IPS-18a (cell line): ENCODE measurements at regions not wholly inside any gene's neighbourhood (a gene's known extent, or its start where the extent isn't known, plus 50 kb on each side); places are given as distances from the start of the nearest gene placed in this dataset.

ENCODE experiments used
- H3K27ac ChIP-seq: one replicate; pipeline ENCODE4 v1.5.1; 2013; ENCODE audit warnings: low read length
- H3K27me3 ChIP-seq: one replicate; pipeline ENCODE4 v1.6.1; 2013; ENCODE audit warnings: mild to moderate bottlenecking, low read length; ENCODE audit not compliant: control insufficient read depth, insufficient read depth
- H3K36me3 ChIP-seq: one replicate; pipeline ENCODE4 v1.6.1; 2013; ENCODE audit warnings: low read depth, low read length; ENCODE audit not compliant: control insufficient read depth
- H3K4me1 ChIP-seq: one replicate; pipeline ENCODE4 v1.6.1; 2013; ENCODE audit warnings: low read depth, low read length; ENCODE audit not compliant: control insufficient read depth
- H3K4me3 ChIP-seq: one replicate; pipeline ENCODE4 v1.5.1; 2013; ENCODE audit warnings: low read length
- H3K9ac ChIP-seq: one replicate; pipeline ENCODE4 v1.6.1; 2013; ENCODE audit warnings: mild to moderate bottlenecking, low read length, moderate library complexity
- H3K9me3 ChIP-seq: one replicate; pipeline ENCODE4 v1.6.1; 2013; ENCODE audit warnings: low read depth, low read length; ENCODE audit not compliant: control insufficient read depth

DNA sequence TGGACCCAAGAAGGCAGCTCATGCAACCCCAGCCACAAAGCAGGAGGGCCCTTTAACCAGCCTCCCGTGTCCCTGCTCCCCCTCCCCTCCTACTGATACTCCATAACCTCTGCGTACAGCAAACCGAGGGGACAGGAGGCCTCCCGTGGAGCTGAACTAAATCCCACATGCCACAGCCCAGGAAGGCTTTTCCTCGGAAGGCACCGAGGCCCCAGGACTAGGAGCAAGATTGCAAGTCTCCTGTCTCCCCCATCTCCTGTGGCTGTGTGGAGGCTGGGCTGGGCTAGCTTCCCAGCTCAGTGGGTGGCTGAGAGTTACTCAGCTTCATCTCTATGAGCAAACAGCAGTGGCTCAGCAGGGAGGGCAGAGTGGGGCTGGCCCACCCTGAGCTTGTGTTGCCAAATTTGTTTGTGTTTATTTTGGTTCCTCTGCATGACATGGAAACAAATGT, 62.7 kb upstream of the NECTIN1 start:
- H3K9ac ChIP-seq = no peak overlapping the region
- H3K9me3 ChIP-seq = no peaks in the 10 kb centered on the region
- H3K4me3 ChIP-seq = no peak overlapping the region
- H3K27me3 ChIP-seq = peaks cover 46% of the 10 kb centered on the region
- no peaks in the 10 kb centered on the region for H3K36me3 ChIP-seq
- H3K27ac ChIP-seq = no peak overlapping the region
- peaks cover 32% of the 10 kb centered on the region for H3K4me1 ChIP-seq

DNA sequence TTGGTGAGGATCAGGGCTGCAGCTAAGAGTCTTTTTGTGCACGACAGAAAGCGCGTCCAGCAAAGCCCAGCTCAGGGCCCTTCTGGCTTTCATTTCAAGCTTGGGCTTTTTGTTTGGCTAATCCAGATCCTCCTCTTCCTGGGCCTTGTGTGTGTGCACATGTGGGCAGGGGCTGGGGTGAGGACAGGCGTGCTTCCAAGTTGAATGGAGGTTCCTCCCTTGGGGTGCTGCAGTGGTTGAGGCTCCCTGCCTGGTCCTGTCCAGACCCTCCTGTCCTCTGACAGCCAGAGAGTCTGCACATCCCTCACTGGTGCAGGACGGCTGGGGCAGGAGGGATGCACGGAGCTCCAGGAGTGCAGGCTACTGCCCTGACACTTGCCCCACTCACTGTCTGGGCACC, 62.0 kb upstream of the NECTIN1 start:
- Histone ChIP-seq H3K27me3 (peaks cover 40% of the 10 kb centered on the region), H3K36me3 (no peaks in the 10 kb centered on the region), H3K9ac (no peak overlapping the region), H3K27ac (no peak overlapping the region), H3K9me3 (no peaks in the 10 kb centered on the region), H3K4me3 (no peak overlapping the region), H3K4me1 (peaks cover 25% of the 10 kb centered on the region)

DNA sequence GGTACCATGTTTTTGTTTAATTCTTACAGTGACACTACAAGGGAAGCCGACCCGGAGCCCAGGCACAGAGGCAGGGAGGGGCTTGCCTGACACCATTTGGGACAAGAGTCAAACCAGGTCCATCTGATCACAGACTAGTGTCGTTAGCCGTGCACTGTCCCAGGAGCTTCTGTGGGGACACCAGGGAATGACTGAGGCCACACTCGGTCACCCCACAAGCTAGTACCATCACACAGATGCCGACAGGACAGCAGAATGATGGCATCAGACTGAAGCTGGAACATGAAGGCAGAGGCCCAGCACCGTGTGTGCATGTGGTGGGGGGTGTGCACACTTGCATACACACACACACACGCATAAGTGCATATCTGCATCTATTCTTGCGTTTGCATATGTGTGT, 61.5 kb upstream of the NECTIN1 start:
- no peaks in the 10 kb centered on the region for H3K36me3 ChIP-seq
- peaks cover 34% of the 10 kb centered on the region for H3K27me3 ChIP-seq
- H3K4me1 ChIP-seq = peaks cover 19% of the 10 kb centered on the region
- no peak overlapping the region for H3K9ac ChIP-seq
- no peak overlapping the region for H3K27ac ChIP-seq
- no peak overlapping the region for H3K4me3 ChIP-seq
- no peaks in the 10 kb centered on the region for H3K9me3 ChIP-seq

DNA sequence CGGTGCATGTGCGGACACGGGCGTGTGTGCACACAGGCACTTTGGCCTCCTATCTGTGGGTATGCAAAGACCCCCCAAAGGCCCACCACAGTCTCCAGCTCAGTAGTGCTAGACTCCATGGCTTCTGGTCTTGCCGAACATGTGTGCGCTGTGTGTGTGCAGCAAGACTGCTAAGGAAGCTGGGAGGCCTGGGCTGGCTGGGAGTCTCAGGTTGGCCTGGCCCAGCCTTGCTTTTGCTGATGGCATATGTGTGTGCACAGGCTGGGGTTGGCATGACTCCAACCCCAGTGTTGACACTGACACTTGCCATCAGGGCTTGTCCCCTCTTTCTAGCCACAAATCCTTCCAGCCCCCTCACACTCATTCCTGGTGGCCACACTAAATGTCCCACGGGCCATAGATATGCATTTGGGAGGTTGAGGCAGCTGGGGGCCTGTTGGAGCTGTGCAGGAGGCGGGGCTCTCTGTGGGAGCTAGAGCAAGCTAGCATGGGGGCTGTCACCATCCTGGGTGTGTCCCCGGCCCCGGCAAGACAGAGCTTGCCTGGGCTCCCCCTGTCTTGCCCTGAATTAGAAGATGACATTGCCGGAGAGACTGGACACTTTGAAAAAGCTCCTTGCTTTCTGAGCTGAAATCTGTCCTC, 60.9 kb upstream of the NECTIN1 start:
- H3K4me1 ChIP-seq = peaks cover 14% of the 10 kb centered on the region
- H3K4me3 ChIP-seq = no peak overlapping the region
- H3K27ac ChIP-seq = no peak overlapping the region
- H3K9ac ChIP-seq = no peak overlapping the region
- H3K27me3 ChIP-seq = peaks cover 28% of the 10 kb centered on the region
- H3K36me3 ChIP-seq = no peaks in the 10 kb centered on the region
- H3K9me3 ChIP-seq = no peaks in the 10 kb centered on the region

DNA sequence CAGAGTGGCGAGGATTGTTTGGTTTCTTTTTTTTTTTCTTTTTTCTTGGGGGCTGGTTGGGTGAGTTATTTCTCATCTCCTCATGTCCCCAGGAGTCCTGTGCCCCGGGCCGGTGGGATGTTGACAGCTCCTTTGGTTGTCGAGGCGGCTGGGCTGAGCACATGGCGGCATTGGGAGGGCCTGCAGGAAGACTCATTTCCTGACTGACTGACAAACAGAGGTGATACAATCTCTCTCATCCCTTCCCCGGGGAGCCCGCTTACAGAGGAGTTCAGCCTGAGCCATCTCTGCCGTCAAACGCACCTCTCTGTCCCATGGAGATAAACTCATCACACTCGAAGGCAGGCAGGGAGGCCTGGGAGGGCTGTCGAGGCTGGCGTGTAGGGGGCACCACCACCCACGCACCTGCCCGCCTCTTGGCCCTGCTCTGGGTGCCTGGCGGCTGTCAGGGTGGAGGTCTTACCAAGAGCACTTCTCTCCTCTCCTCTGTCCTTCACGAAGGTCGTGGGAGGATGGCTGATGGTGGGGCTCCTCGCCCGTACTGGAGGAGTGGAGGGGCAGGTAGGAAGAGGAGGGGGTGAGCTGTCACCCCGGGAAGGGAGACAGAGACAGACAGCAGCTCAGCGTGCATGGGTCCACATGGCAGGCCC, 60.0 kb upstream of the NECTIN1 start:
- Histone ChIP-seq H3K4me1 (peaks cover 11% of the 10 kb centered on the region), H3K4me3 (no peak overlapping the region), H3K9me3 (no peaks in the 10 kb centered on the region), H3K27ac (no peak overlapping the region), H3K27me3 (peaks cover 20% of the 10 kb centered on the region), H3K36me3 (no peaks in the 10 kb centered on the region), H3K9ac (no peak overlapping the region)

DNA sequence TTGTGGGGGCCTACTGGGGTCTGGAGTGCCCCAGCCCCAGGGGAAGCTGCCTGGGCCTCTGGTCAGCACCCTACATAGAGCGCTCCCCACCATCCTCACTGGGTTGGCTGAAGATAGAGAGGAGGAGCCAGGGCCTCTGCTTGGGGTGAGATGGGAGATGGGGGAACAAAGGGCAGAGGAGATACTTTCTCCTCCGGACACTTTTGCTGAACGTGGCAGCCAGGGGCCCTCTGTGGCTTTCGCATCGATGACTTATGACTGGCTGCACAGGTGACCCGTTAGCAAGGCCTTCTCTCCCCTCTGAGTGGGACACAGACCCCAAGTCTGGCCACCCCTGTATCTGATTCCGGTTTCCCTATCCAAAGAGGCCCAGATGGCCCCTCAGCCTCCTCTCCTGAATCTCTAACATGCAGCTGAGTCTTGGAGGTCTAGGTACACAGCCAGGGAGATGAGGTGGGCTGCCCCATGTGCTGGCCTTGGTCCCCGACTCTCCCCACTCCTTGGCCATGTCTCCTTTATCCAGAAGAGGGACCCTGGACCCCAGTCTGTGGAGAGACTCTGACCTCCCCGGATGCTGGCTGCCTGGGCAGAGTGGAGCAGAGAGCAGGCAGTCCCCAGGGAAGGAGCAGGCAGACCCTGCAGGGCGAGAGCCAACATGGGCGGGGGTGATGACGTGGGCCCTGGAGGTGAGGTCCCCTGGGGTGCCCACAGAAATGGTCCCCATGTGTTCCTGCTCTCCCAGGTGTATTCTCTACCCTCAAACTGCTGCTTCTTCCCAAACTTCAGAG, 59.3 kb upstream of the NECTIN1 start:
- H3K9me3 ChIP-seq = no peaks in the 10 kb centered on the region
- peaks cover 11% of the 10 kb centered on the region for H3K4me1 ChIP-seq
- no peaks in the 10 kb centered on the region for H3K36me3 ChIP-seq
- peaks cover 12% of the 10 kb centered on the region for H3K27me3 ChIP-seq
- H3K4me3 ChIP-seq = no peak overlapping the region
- H3K27ac ChIP-seq = no peak overlapping the region
- H3K9ac ChIP-seq = no peak overlapping the region

DNA sequence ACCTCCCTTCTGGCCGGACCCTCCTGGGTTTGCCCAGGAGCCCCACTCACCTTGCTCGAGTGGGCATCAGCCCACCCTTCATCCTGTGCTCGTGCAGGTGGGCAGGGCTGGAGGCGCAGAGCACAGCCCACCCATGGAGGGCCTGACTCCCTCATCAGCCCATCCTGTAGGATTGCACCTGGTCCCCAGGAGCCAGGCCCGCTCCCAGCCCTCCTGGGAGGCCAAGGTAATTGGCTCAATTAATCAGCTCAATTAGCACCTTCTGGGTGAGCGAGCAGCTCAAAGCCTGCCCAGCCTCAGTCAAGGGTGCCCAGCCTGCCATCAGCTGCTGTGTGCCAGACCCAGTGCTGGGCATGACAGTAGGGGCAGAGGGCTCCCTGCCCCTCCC, 58.1 kb upstream of the NECTIN1 start:
- no peak overlapping the region for H3K9ac ChIP-seq
- H3K36me3 ChIP-seq = no peaks in the 10 kb centered on the region
- no peaks in the 10 kb centered on the region for H3K9me3 ChIP-seq
- no peak overlapping the region for H3K4me3 ChIP-seq
- no peak overlapping the region for H3K27ac ChIP-seq
- peaks cover 4% of the 10 kb centered on the region for H3K27me3 ChIP-seq
- H3K4me1 ChIP-seq = peaks cover 11% of the 10 kb centered on the region

DNA sequence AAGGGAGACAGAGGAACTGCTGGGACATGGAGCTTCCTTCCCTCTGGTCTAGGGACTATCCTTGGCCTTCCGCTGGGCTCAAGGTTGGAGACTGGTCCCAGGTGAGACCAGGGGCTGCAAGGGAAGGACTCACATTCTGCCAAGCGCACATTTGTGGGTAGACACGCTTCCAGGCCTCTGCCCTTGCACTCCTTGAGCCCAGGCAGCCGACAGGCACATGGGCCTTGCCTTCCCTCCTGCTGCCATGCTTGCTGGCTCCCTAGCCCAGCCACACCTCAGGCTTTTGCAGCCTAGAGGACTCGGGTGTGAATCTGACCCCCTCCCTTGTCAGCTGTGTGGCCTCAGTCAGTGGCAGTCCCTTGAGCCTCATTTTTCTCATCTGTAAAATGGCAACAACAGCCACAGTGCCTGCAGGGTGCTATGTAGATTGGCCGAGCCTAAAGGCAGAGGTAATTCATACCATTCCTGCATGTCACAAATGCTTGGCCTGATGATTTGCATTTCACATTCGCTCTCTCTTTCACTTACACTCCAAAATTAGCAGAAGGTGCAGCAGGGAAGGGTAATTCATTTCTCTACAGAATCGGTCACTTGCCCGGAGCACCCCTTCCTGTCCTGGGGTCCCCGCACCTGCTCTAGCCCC, 57.6 kb upstream of the NECTIN1 start:
- Histone ChIP-seq H3K27ac (no peak overlapping the region), H3K27me3 (peaks cover 2% of the 10 kb centered on the region), H3K36me3 (no peaks in the 10 kb centered on the region), H3K9me3 (no peaks in the 10 kb centered on the region), H3K4me1 (peaks cover 6% of the 10 kb centered on the region), H3K9ac (no peak overlapping the region), H3K4me3 (no peak overlapping the region)

DNA sequence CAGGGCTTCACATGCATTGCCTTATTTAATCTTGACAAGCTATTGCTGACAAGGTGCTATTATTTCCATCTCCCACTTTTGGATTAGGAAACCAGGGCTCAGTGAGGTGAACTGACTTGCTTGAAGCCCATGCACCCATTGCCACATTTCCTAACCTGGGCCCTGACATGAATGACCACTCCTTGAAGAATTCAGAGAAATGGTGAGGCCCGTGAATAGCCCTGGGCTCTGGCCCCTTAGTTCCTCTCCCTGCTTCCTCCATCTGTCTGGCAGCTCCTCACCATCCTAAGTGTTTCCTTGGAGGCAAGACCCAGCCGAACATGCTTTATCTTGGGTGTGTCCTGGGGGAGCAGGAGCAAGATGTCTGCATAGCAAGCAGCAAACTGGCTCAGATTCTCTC, 56.1 kb upstream of the NECTIN1 start:
- Histone ChIP-seq H3K4me1 (no peaks in the 10 kb centered on the region), H3K27me3 (no peaks in the 10 kb centered on the region), H3K36me3 (no peaks in the 10 kb centered on the region), H3K4me3 (no peak overlapping the region), H3K9me3 (no peaks in the 10 kb centered on the region), H3K27ac (no peak overlapping the region), H3K9ac (no peak overlapping the region)

DNA sequence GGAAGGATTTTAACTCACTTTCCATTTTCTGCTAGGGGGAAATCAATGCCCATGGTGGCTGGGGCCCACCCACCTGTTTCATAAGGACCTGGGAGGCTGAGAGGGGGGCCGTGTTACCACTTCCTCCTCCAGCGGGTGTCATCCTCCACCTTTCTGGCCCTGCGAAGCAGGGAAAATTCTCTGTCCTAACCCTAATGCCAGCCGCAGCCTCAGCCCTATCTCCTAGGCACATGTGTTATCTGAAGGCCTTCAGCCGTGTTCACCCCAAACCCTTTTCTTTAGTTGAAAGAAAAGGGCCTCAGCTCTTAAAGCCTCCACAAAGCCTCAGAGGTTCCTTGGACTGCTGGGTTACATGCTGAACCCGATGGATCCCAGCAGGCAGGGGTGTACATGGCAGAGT, 55.4 kb upstream of the NECTIN1 start:
- H3K36me3 ChIP-seq = no peaks in the 10 kb centered on the region
- H3K4me1 ChIP-seq = no peaks in the 10 kb centered on the region
- no peak overlapping the region for H3K9ac ChIP-seq
- H3K27ac ChIP-seq = no peak overlapping the region
- H3K9me3 ChIP-seq = no peaks in the 10 kb centered on the region
- H3K27me3 ChIP-seq = no peaks in the 10 kb centered on the region
- no peak overlapping the region for H3K4me3 ChIP-seq

DNA sequence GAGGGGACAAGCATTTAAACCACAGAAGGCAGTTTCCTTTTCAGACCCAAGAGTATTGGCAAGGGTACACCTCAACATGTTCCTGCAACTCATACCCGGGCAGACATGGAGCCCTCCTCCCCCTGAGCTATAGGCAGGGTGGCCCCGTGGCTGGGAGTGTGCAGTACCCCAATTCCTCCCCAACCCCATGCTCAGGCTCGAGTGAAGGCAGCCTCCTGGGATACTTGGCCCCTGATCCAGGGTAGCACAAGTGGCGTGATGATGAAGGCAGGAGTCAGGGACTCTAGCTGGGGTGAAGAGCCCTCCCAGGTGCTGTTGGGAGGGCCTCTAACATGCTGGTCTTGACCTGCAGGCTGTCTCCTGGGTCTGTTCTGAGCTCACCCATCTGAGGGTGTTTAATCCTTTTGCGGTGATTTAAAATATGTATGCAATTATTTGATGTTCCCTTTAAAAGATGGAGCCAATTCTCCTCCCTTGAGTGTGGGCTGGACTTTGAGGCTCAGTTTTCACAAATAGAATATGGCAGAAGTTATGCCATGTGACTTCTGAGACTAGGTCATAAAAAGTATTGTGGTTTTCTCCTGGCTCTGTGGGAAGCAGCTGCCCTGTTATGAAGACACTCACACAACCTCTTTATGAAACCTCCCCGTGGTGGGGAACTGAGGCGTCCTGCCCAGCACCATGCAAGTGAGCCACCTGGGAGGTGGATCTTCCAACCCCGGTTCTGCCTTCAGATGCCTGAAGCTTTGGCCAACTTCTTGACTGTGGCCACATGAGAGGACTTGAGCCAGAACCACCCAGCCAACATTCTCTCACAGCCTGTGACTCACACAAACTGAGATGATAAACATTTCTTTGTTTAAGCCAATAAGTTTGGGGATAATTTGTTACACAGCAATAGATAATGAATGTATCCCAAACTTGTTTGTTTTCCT, 54.7 kb upstream of the NECTIN1 start:
- H3K9ac ChIP-seq = no peak overlapping the region
- no peaks in the 10 kb centered on the region for H3K4me1 ChIP-seq
- H3K9me3 ChIP-seq = no peaks in the 10 kb centered on the region
- no peak overlapping the region for H3K27ac ChIP-seq
- no peaks in the 10 kb centered on the region for H3K27me3 ChIP-seq
- no peak overlapping the region for H3K4me3 ChIP-seq
- no peaks in the 10 kb centered on the region for H3K36me3 ChIP-seq
